ENCODE measurements at regions not wholly inside any gene's neighbourhood (a gene's known extent, or its start where the extent isn't known, plus 50 kb on each side); places are given as distances from the start of the nearest gene placed in this dataset.

GRCh38 chr1:195617106-195617505 lies 991.1 kb downstream of the KCNT2 start:
- Histone ChIP-seq H2AFZ (ENCODE audit: control insufficient read depth, low read depth, low read length) (no peak overlapping the region), H3K27ac (ENCODE audit: control insufficient read depth, insufficient read depth) (no peak overlapping the region), H4K20me1 (ENCODE audit: control insufficient read depth, insufficient read depth) (no peaks in the 10 kb centered on the region), H3K27me3 (replicated peaks in 1 of 2; ENCODE audit: control insufficient read depth in 2 of 2, insufficient read depth in 2 of 2, low read length in 1 of 2) (no peaks in the 10 kb centered on the region), H3K36me3 (ENCODE audit: control insufficient read depth in 2 of 2, insufficient read depth in 2 of 2, low read length in 1 of 2) (no peaks in the 10 kb centered on the region), H3K4me2 (ENCODE audit: control insufficient read depth, insufficient read depth) (no peak overlapping the region), H3K9ac (ENCODE audit: control insufficient read depth, insufficient read depth, low read length) (no peak overlapping the region), H3K79me2 (ENCODE audit: control insufficient read depth, insufficient read depth, low read length) (no peaks in the 10 kb centered on the region), H3K4me3 (no peak overlapping the region), H3K4me1 (ENCODE audit: control insufficient read depth, insufficient read depth, low read length) (no peaks in the 10 kb centered on the region), H3K9me3 (replicated peaks; ENCODE audit: control insufficient read depth, insufficient read depth, low read length) (no peaks in the 10 kb centered on the region)
- ChIA-PET SMC1A (ENCODE audit: uncharacterized antibody, unreplicated experiment) (no interaction called here), CTCF (no interaction called here), RAD21 (ENCODE audit: unreplicated experiment) (no interaction called here), POLR2A (no interaction called here)
- BruUV-seq (replicated peaks) = no TSS peak
- in situ Hi-C loops (cut with MboI) = no loop called here
- intact Hi-C loops (cut with micrococcal nuclease; ENCODE audit: unreplicated experiment) = no loop called here
- TF ChIP-seq BCL11A (IDR thresholded peaks at IDR 0.05; ENCODE audit: low read depth, low read length) (no peak), ELK1 (IDR thresholded peaks at IDR 0.05; ENCODE audit: low read depth, low read length) (no peak), ZBED1 (IDR thresholded peaks at IDR 0.05; ENCODE audit: borderline replicate concordance) (no peak), ZNF274 (IDR thresholded peaks at IDR 0.05; ENCODE audit: insufficient read depth, insufficient read length) (no peak), YBX1 (IDR thresholded peaks at IDR 0.05) (no peak), BCL3 (IDR thresholded peaks at IDR 0.05; ENCODE audit: borderline replicate concordance, insufficient read depth, low read depth, low read length, poor library complexity, severe bottlenecking) (no peak), ZBTB4 (CRISPR knock-in tag; IDR thresholded peaks at IDR 0.05) (no peak), MLLT1 (IDR thresholded peaks at IDR 0.05) (no peak), BCLAF1 (IDR thresholded peaks at IDR 0.05) (no peak), RAD51 (IDR thresholded peaks at IDR 0.05) (no peak), ETV6 (conservative IDR thresholded peaks at IDR 0.05 in 1 of 2, IDR thresholded peaks at IDR 0.05 in 1 of 2; ENCODE audit: borderline replicate concordance in 1 of 2, low read depth in 1 of 2) (no peak), DPF2 (IDR thresholded peaks at IDR 0.05) (no peak)
- ATAC-seq (no peak), DNase-seq (ENCODE audit: low read depth, low spot score) (no peak), FAIRE-seq (no peak)
- WGBS (ENCODE audit: insufficient coverage, insufficient replicate concordance, low lambda C conversion rate, missing lambda C conversion rate) = 3% methylated on average over 2 of the region's 2 CpGs
